Natural killer cell (primary cell): ENCODE measurements at regions not wholly inside any gene's neighbourhood (a gene's known extent, or its start where the extent isn't known, plus 50 kb on each side); places are given as distances from the start of the nearest gene placed in this dataset.

Experiments used
- ATAC-seq, 3 donors: fragments of 150-1000 bp in 2 of 3; fragments of 200-7000 bp in 1 of 3; cut with Tn5 transposase; 1 replicate in 1 of 3; 2 replicates in 2 of 3; pipeline ENCODE4 v1.10.0; 2021; ENCODE audit warnings: mild to moderate bottlenecking in 2 of 3, moderate library complexity in 2 of 3
- DNase-seq, 2 donors: peaks; one replicate each; pipeline versions ENCODE4 v3.0.0 to v3.0.0-alpha.2; 2013 to 2021; ENCODE audit warnings: mixed read lengths in 1 of 2
- H3K27ac ChIP-seq: one replicate; pipeline ENCODE4 v1.5.1; 2013; ENCODE audit warnings: mild to moderate bottlenecking, low read length
- H3K27me3 ChIP-seq: one replicate; pipeline ENCODE4 v1.6.1; 2013; ENCODE audit warnings: low read length; ENCODE audit not compliant: control insufficient read depth, insufficient read depth
- H3K36me3 ChIP-seq: one replicate; pipeline ENCODE4 v1.6.1; 2013; ENCODE audit warnings: low read length; ENCODE audit not compliant: control insufficient read depth, insufficient read depth
- H3K4me1 ChIP-seq: one replicate; pipeline ENCODE4 v1.6.1; 2013; ENCODE audit warnings: low read length; ENCODE audit not compliant: control insufficient read depth, insufficient read depth
- H3K4me3 ChIP-seq: one replicate; pipeline ENCODE4 v1.5.1; 2013; ENCODE audit warnings: low read length
- H3K9me3 ChIP-seq: one replicate; pipeline ENCODE4 v1.6.1; 2013; ENCODE audit warnings: low read length; ENCODE audit not compliant: control insufficient read depth, insufficient read depth
- H3K27ac Mint-ChIP-seq, 2 donors: one replicate each; pipeline ENCODE4 v1.8.0; 2022; ENCODE audit warnings: mild to moderate bottlenecking in 2 of 2, mixed read lengths in 2 of 2, moderate library complexity in 1 of 2
- H3K27me3 Mint-ChIP-seq, 2 donors: one replicate each; pipeline ENCODE4 v1.8.0; 2022; ENCODE audit warnings: low read depth in 2 of 2, mixed read lengths in 2 of 2
- H3K36me3 Mint-ChIP-seq: one replicate; pipeline ENCODE4 v1.8.0; 2022; ENCODE audit warnings: mixed read lengths
- H3K4me1 Mint-ChIP-seq, 2 donors: one replicate each; pipeline ENCODE4 v1.8.0; 2022; ENCODE audit warnings: mixed read lengths in 2 of 2
- H3K4me3 Mint-ChIP-seq: one replicate; pipeline ENCODE4 v1.8.0; 2022; ENCODE audit warnings: mild to moderate bottlenecking, moderate library complexity, mixed read lengths
- H3K9me3 Mint-ChIP-seq, 2 donors: one replicate each; pipeline ENCODE4 v1.8.0; 2022; ENCODE audit warnings: mixed read lengths in 2 of 2
- CTCF ChIP-seq: fragments of 200-600 bp; IDR thresholded peaks from one replicate; pipeline ENCODE4 v1.8.0; 2022; ENCODE audit warnings: antibody characterized with exemption
- WGBS: methylation state at CpG from one replicate; pipeline ENCODE4 v1.1.7; 2013; ENCODE audit warnings: missing lambda C conversion rate; ENCODE audit not compliant: insufficient coverage; 5-methylcytosine and 5-hydroxymethylcytosine counted together
- intact Hi-C: fragments of 100-400 bp; cut with micrococcal nuclease; formaldehyde crosslinking; loops from one replicate; pipeline ENCODE4 v1.14.2; 2022

GRCh38 chr5:1651250-1651649 is 127.5 kb upstream of the LPCAT1 start:
- peaks cover 18% of the 10 kb centered on the region for H3K27me3 ChIP-seq
- H3K9me3 ChIP-seq: no peaks in the 10 kb centered on the region
- intact Hi-C loops: loop anchor here (10.0 kb wide), 1 partner anchor 726 kb away; no protein-coding TSS in a partner anchor
- DNase-seq (no peak), ATAC-seq (no peak)
- no peak for TF ChIP-seq CTCF
- no peaks in the 10 kb centered on the region for H3K36me3 Mint-ChIP-seq
- no peak overlapping the region for H3K4me3 ChIP-seq
- no peak overlapping the region for H3K27ac ChIP-seq
- 87% methylated on average over 6 of the region's 6 CpGs for WGBS
- H3K27me3 Mint-ChIP-seq: peaks cover 25 to 38% of the 10 kb centered on the region in 2 donors
- H3K9me3 Mint-ChIP-seq: no peaks in the 10 kb centered on the region
- no peak overlapping the region for H3K27ac Mint-ChIP-seq
- peaks cover 4% of the 10 kb centered on the region for H3K4me1 ChIP-seq
- H3K4me3 Mint-ChIP-seq: no peak overlapping the region
- no peaks in the 10 kb centered on the region for H3K36me3 ChIP-seq
- H3K4me1 Mint-ChIP-seq: no peaks in the 10 kb centered on the region

- no peak for DNase-seq
- 81% methylated on average over 4 of the region's 4 CpGs for WGBS
- no peaks in the 10 kb centered on the region for H3K4me1 Mint-ChIP-seq
- no peak overlapping the region for H3K27ac Mint-ChIP-seq
- H3K36me3 Mint-ChIP-seq: no peaks in the 10 kb centered on the region
- intact Hi-C loops: no loop called here
- H3K9me3 ChIP-seq: no peaks in the 10 kb centered on the region
- H3K4me1 ChIP-seq: peaks cover 11% of the 10 kb centered on the region
- no peak for ATAC-seq
- no peaks in the 10 kb centered on the region for H3K9me3 Mint-ChIP-seq
- H3K27ac ChIP-seq: no peak overlapping the region
- no peak for TF ChIP-seq CTCF
- no peak overlapping the region for H3K4me3 ChIP-seq
- no peak overlapping the region for H3K4me3 Mint-ChIP-seq
- peaks cover 22% of the 10 kb centered on the region for H3K27me3 ChIP-seq
- H3K36me3 ChIP-seq: no peaks in the 10 kb centered on the region
- peaks cover 37 to 38% of the 10 kb centered on the region in 2 donors for H3K27me3 Mint-ChIP-seq
Measured at GRCh38 chr5:1649554-1649953, 125.8 kb upstream of the LPCAT1 start.

DNA sequence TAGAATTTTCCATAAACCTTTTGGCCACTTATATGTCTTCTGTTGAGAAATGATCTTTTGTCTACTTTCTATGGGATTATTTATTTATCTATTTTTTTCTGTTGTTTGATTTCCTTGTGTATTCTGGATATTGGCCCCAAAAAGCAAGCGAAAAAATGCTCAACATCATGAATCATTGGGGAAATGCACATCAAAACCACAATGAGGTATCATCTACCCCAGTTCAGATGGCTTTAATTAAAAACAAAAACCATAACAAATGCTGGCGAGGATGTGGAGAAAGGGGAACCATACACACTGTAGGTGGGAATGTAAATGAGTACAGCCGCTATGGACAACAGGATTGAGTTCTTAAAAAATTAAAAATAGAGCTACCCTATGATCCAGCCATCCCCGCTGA is 125.0 kb upstream of the LPCAT1 start:
- Mint-ChIP-seq H3K4me1 (no peaks in the 10 kb centered on the region), H3K4me3 (no peak overlapping the region), H3K27me3 (peaks cover 37 to 40% of the 10 kb centered on the region in 2 donors), H3K27ac (no peak overlapping the region), H3K36me3 (no peaks in the 10 kb centered on the region), H3K9me3 (no peaks in the 10 kb centered on the region)
- DNase-seq (no peak), ATAC-seq (no peak)
- Histone ChIP-seq H3K4me3 (no peak overlapping the region), H3K9me3 (no peaks in the 10 kb centered on the region), H3K36me3 (no peaks in the 10 kb centered on the region), H3K27me3 (peaks cover 22% of the 10 kb centered on the region), H3K4me1 (peaks cover 10% of the 10 kb centered on the region), H3K27ac (no peak overlapping the region)
- WGBS: 92% methylated on average over 1 of the region's 4 CpGs
- TF ChIP-seq CTCF: no peak
- intact Hi-C loops: no loop called here

- H3K27me3 ChIP-seq: peaks cover 29% of the 10 kb centered on the region
- no peak overlapping the region for H3K4me3 Mint-ChIP-seq
- no peaks in the 10 kb centered on the region for H3K36me3 ChIP-seq
- intact Hi-C loops: no loop called here
- peaks cover 10% of the 10 kb centered on the region for H3K4me1 ChIP-seq
- H3K4me1 Mint-ChIP-seq: no peaks in the 10 kb centered on the region
- H3K4me3 ChIP-seq: no peak overlapping the region
- no peak overlapping the region for H3K27ac Mint-ChIP-seq
- H3K27me3 Mint-ChIP-seq: peaks cover 37 to 42% of the 10 kb centered on the region in 2 donors
- DNase-seq: no peak
- WGBS: 84% methylated on average over 9 of the region's 9 CpGs
- no peak for ATAC-seq
- H3K9me3 Mint-ChIP-seq: no peaks in the 10 kb centered on the region
- no peaks in the 10 kb centered on the region for H3K9me3 ChIP-seq
- H3K27ac ChIP-seq: no peak overlapping the region
- H3K36me3 Mint-ChIP-seq: no peaks in the 10 kb centered on the region
- TF ChIP-seq CTCF: no peak
Measured at GRCh38 chr5:1647580-1647979, 123.8 kb upstream of the LPCAT1 start.
